ENCODE measurements at regions not wholly inside any gene's neighbourhood (a gene's known extent, or its start where the extent isn't known, plus 50 kb on each side); places are given as distances from the start of the nearest gene placed in this dataset.

- no peak overlapping the region for H3K4me3 ChIP-seq
- H3K36me3 ChIP-seq: no peaks in the 10 kb centered on the region
- no peaks in the 10 kb centered on the region for H3K27me3 ChIP-seq
- no peak for DNase-seq
- H3K9me3 ChIP-seq: no peaks in the 10 kb centered on the region
Measured at GRCh38 chr15:69505956-69506556, 53.4 kb downstream of the RPLP1 start.

GRCh38 chr15:69508659-69509058 is 56.0 kb downstream of the RPLP1 start:
- Histone ChIP-seq H3K27me3 (no peaks in the 10 kb centered on the region), H3K4me3 (no peak overlapping the region), H3K36me3 (no peaks in the 10 kb centered on the region), H3K9me3 (no peaks in the 10 kb centered on the region)
- peak; percentile 73 for DNase-seq

- Histone ChIP-seq H3K36me3 (no peaks in the 10 kb centered on the region), H3K27me3 (no peaks in the 10 kb centered on the region), H3K9me3 (no peaks in the 10 kb centered on the region), H3K4me3 (no peak overlapping the region)
- DNase-seq: peak; percentile 11
Measured at GRCh38 chr15:69509131-69509530, 56.5 kb downstream of the RPLP1 start.

GRCh38 chr15:69510556-69510955 is 57.9 kb downstream of the RPLP1 start:
- Histone ChIP-seq H3K4me3 (no peak overlapping the region), H3K36me3 (no peaks in the 10 kb centered on the region), H3K9me3 (0 out of 2 replicates have a peak, but pooled peaks cover 3% of the 10 kb centered on the region), H3K27me3 (no peaks in the 10 kb centered on the region)
- no peak for DNase-seq

GRCh38 chr15:69511015-69511414 is 58.4 kb downstream of the RPLP1 start:
- no peaks in the 10 kb centered on the region for H3K36me3 ChIP-seq
- no peak for DNase-seq
- H3K9me3 ChIP-seq: 0 out of 2 replicates have a peak, but pooled peaks cover 3% of the 10 kb centered on the region
- no peaks in the 10 kb centered on the region for H3K27me3 ChIP-seq
- H3K4me3 ChIP-seq: no peak overlapping the region

- DNase-seq: no peak
Measured at GRCh38 chr15:69511716-69512340, 59.2 kb downstream of the RPLP1 start.

GRCh38 chr15:69513450-69513960 is 60.9 kb downstream of the RPLP1 start:
- Histone ChIP-seq H3K9me3 (0 out of 2 replicates have a peak, but pooled peaks cover 3% of the 10 kb centered on the region), H3K27me3 (no peaks in the 10 kb centered on the region), H3K4me3 (no peak overlapping the region), H3K36me3 (no peaks in the 10 kb centered on the region)
- DNase-seq: no peak

More at GRCh38 chr15:69511716-69512340, 59.2 kb downstream of the RPLP1 start:
- Histone ChIP-seq H3K36me3 (no peaks in the 10 kb centered on the region), H3K27me3 (no peaks in the 10 kb centered on the region), H3K4me3 (no peak overlapping the region), H3K9me3 (0 out of 2 replicates have a peak, but pooled peaks cover 3% of the 10 kb centered on the region)

GRCh38 chr15:69513986-69514385 is 61.4 kb downstream of the RPLP1 start:
- DNase-seq: no peak
- no peaks in the 10 kb centered on the region for H3K27me3 ChIP-seq
- no peaks in the 10 kb centered on the region for H3K36me3 ChIP-seq
- H3K4me3 ChIP-seq: no peak overlapping the region
- H3K9me3 ChIP-seq: 0 out of 2 replicates have a peak, but pooled peaks cover 3% of the 10 kb centered on the region

- H3K4me3 ChIP-seq: no peak overlapping the region
- H3K27me3 ChIP-seq: no peaks in the 10 kb centered on the region
- no peak for DNase-seq
- no peaks in the 10 kb centered on the region for H3K36me3 ChIP-seq
- H3K9me3 ChIP-seq: 0 out of 2 replicates have a peak, but pooled peaks cover 3% of the 10 kb centered on the region
Measured at GRCh38 chr15:69515508-69515907, 62.9 kb downstream of the RPLP1 start.

GRCh38 chr15:69515926-69516325 is 63.3 kb downstream of the RPLP1 start:
- H3K27me3 ChIP-seq: no peaks in the 10 kb centered on the region
- H3K9me3 ChIP-seq: 0 out of 2 replicates have a peak, but pooled peaks cover 3% of the 10 kb centered on the region
- H3K4me3 ChIP-seq: no peak overlapping the region
- H3K36me3 ChIP-seq: no peaks in the 10 kb centered on the region
- no peak for DNase-seq

- H3K36me3 ChIP-seq: no peaks in the 10 kb centered on the region
- H3K9me3 ChIP-seq: 0 out of 2 replicates have a peak, but pooled peaks cover 3% of the 10 kb centered on the region
- H3K4me3 ChIP-seq: no peak overlapping the region
- H3K27me3 ChIP-seq: no peaks in the 10 kb centered on the region
- DNase-seq: no peak
Measured at GRCh38 chr15:69517052-69517451, 64.4 kb downstream of the RPLP1 start.

GRCh38 chr15:69518806-69519205 is 66.2 kb downstream of the RPLP1 start:
- Histone ChIP-seq H3K36me3 (no peaks in the 10 kb centered on the region), H3K4me3 (no peak overlapping the region)
- no peak for DNase-seq

GRCh38 chr15:69520067-69520466 is 67.4 kb downstream of the RPLP1 start:
- no peak for DNase-seq

More at GRCh38 chr15:69518806-69519205, 66.2 kb downstream of the RPLP1 start:
- Histone ChIP-seq H3K9me3 (0 out of 2 replicates have a peak, but pooled peaks cover 3% of the 10 kb centered on the region), H3K27me3 (no peaks in the 10 kb centered on the region)

GRCh38 chr15:69522361-69522760 is 69.7 kb downstream of the RPLP1 start:
- no peak for DNase-seq
- H3K27me3 ChIP-seq: no peaks in the 10 kb centered on the region
- peaks cover 8% of the 10 kb centered on the region for H3K9me3 ChIP-seq
- no peaks in the 10 kb centered on the region for H3K36me3 ChIP-seq
- H3K4me3 ChIP-seq: no peak overlapping the region

More at GRCh38 chr15:69520067-69520466, 67.4 kb downstream of the RPLP1 start:
- Histone ChIP-seq H3K9me3 (peaks cover 3% of the 10 kb centered on the region; the same call in 1 of the 2 replicates), H3K36me3 (no peaks in the 10 kb centered on the region), H3K27me3 (no peaks in the 10 kb centered on the region), H3K4me3 (no peak overlapping the region)

- no peaks in the 10 kb centered on the region for H3K36me3 ChIP-seq
- peaks cover 8% of the 10 kb centered on the region for H3K9me3 ChIP-seq
- H3K27me3 ChIP-seq: no peaks in the 10 kb centered on the region
- no peak overlapping the region for H3K4me3 ChIP-seq
- DNase-seq: peak; percentile 73
Measured at GRCh38 chr15:69523010-69524001, 70.7 kb downstream of the RPLP1 start.

- Histone ChIP-seq H3K4me3 (no peak overlapping the region), H3K9me3 (peaks cover 8% of the 10 kb centered on the region), H3K27me3 (no peaks in the 10 kb centered on the region), H3K36me3 (no peaks in the 10 kb centered on the region)
- DNase-seq: no peak
Measured at GRCh38 chr15:69524296-69524695, 71.7 kb downstream of the RPLP1 start.

- peaks cover 8% of the 10 kb centered on the region for H3K9me3 ChIP-seq
- no peaks in the 10 kb centered on the region for H3K27me3 ChIP-seq
- H3K36me3 ChIP-seq: no peaks in the 10 kb centered on the region
- H3K4me3 ChIP-seq: no peak overlapping the region
- no peak for DNase-seq
Measured at GRCh38 chr15:69524814-69525213, 72.2 kb downstream of the RPLP1 start.

Data from MG63 (cell line).